Right lobe of liver (tissue), 6 donors: ENCODE measurements at regions not wholly inside any gene's neighbourhood (a gene's known extent, or its start where the extent isn't known, plus 50 kb on each side); places are given as distances from the start of the nearest gene placed in this dataset.

ENCODE experiments used
- ATAC-seq, 4 donors: fragments of 200-7000 bp; cut with Tn5 transposase; one replicate each; pipeline ENCODE4 v1.9.1; 2020; ENCODE audit warnings: mild to moderate bottlenecking in 4 of 4, moderate library complexity in 4 of 4
- DNase-seq, 3 donors: peaks; one replicate each; pipeline ENCODE4 v3.0.0-alpha.2; 2020
- H3K27ac ChIP-seq, 3 donors: fragments of 200-600 bp; one replicate each; pipeline ENCODE4 v1.8.0; 2022
- H3K27me3 ChIP-seq, 2 donors: fragments of 200-600 bp; one replicate each; pipeline ENCODE4 v1.8.0; 2022
- H3K36me3 ChIP-seq, 4 donors: fragments of 200-600 bp; sonication (generic) in 1 of 4; one replicate each; pipeline versions ENCODE4 v1.5.1 to v1.8.0; 2017 to 2022; ENCODE audit warnings: control low read depth in 1 of 4
- H3K4me1 ChIP-seq, 4 donors: fragments of 200-600 bp; sonication (generic) in 1 of 4; one replicate each; pipeline versions ENCODE4 v1.5.1 to v1.8.0; 2017 to 2022; ENCODE audit warnings: control low read depth in 1 of 4
- H3K4me3 ChIP-seq, 3 donors: fragments of 200-600 bp; one replicate each; pipeline ENCODE4 v1.8.0; 2022
- H3K9me3 ChIP-seq, 4 donors: fragments of 200-600 bp; sonication (generic) in 1 of 4; one replicate each; pipeline versions ENCODE4 v1.5.1 to v1.8.0; 2017 to 2022; ENCODE audit warnings: control low read depth in 1 of 4
- CTCF ChIP-seq, 4 donors: fragments of 200-600 bp in 3 of 4; fragments of 450-650 bp in 1 of 4; IDR thresholded peaks; one replicate each; pipeline versions ENCODE4 v1.5.1 to v1.8.0; 2016 to 2022; ENCODE audit warnings: antibody characterized with exemption in 4 of 4, mild to moderate bottlenecking in 2 of 4
- POLR2A ChIP-seq: fragments of 450-650 bp; IDR thresholded peaks from one replicate; pipeline ENCODE4 v1.6.1; 2017; ENCODE audit warnings: antibody characterized with exemption, mild to moderate bottlenecking
- WGBS: methylation state at CpG from one replicate; pipeline ENCODE4 v1.1.6; 2018; ENCODE audit warnings: low coverage, low lambda C conversion rate; ENCODE audit not compliant: insufficient coverage; ENCODE audit errors: missing lambda C conversion rate; 5-methylcytosine and 5-hydroxymethylcytosine counted together
- intact Hi-C, 2 donors: fragments of 100-400 bp; cut with DNase I; formaldehyde crosslinking; loops; one replicate each; pipeline versions ENCODE4 v1.11.2 to v1.14.1; 2022
- donor health status: DM: no; HTN: yes; CAD: no.
- donor health status: DM: no; HTN: no; CAD: no.
- donor health status: DM: no; HTN: no; CAD: no.
- donor health status: DM: no; HTN: yes; CAD: no.
- donor health status: DM: no; HTN: yes; CAD: no.

- no peaks in the 10 kb centered on the region for H3K36me3 ChIP-seq
- no peak for ATAC-seq
- H3K4me1 ChIP-seq, result no peaks in the 10 kb centered on the region
- H3K27ac ChIP-seq, result no peak overlapping the region
- no peak for DNase-seq
- TF ChIP-seq POLR2A (no peak), CTCF (IDR thresholded peaks at IDR 0.05) (no peak)
- no peak overlapping the region for H3K4me3 ChIP-seq
- no peaks in the 10 kb centered on the region for H3K27me3 ChIP-seq
- 7% methylated on average over 1 of the region's 1 CpG for WGBS
- H3K9me3 ChIP-seq, result no peaks in the 10 kb centered on the region
- intact Hi-C loops, result no loop called here
Measured at GRCh38 chr2:77602771-77603170, 80.6 kb upstream of the LRRTM4 start.

- WGBS, result 24% methylated on average over 3 of the region's 3 CpGs
- no peaks in the 10 kb centered on the region for H3K27me3 ChIP-seq
- no peaks in the 10 kb centered on the region for H3K9me3 ChIP-seq
- no peak overlapping the region for H3K27ac ChIP-seq
- TF ChIP-seq CTCF (IDR thresholded peaks at IDR 0.05), result no peak
- TF ChIP-seq POLR2A, result no peak
- intact Hi-C loops, result no loop called here
- H3K36me3 ChIP-seq, result no peaks in the 10 kb centered on the region
- ATAC-seq, result peak; percentile 61 to 94 (median 90)
- DNase-seq, result no peak
- no peaks in the 10 kb centered on the region for H3K4me1 ChIP-seq
- H3K4me3 ChIP-seq, result no peak overlapping the region
Measured at GRCh38 chr2:77604953-77605929, 83.1 kb upstream of the LRRTM4 start.

GRCh38 chr2:77608510-77608909, 86.3 kb upstream of the LRRTM4 start:
- no peak overlapping the region for H3K27ac ChIP-seq
- TF ChIP-seq POLR2A, result no peak
- no peak for TF ChIP-seq CTCF (IDR thresholded peaks at IDR 0.05)
- no peaks in the 10 kb centered on the region for H3K4me1 ChIP-seq
- DNase-seq (no peak), ATAC-seq (no peak)
- H3K36me3 ChIP-seq, result no peaks in the 10 kb centered on the region
- H3K27me3 ChIP-seq, result no peaks in the 10 kb centered on the region
- intact Hi-C loops, result no loop called here
- H3K9me3 ChIP-seq, result no peaks in the 10 kb centered on the region
- no peak overlapping the region for H3K4me3 ChIP-seq

GRCh38 chr2:77629539-77629938, 107.4 kb upstream of the LRRTM4 start:
- ATAC-seq, result no peak

More at GRCh38 chr2:77629539-77629938, 107.4 kb upstream of the LRRTM4 start:
- no peaks in the 10 kb centered on the region for H3K36me3 ChIP-seq
- H3K4me1 ChIP-seq, result no peaks in the 10 kb centered on the region
- intact Hi-C loops, result no loop called here
- TF ChIP-seq POLR2A (no peak), CTCF (IDR thresholded peaks at IDR 0.05) (no peak)
- H3K4me3 ChIP-seq, result no peak overlapping the region
- no peaks in the 10 kb centered on the region for H3K9me3 ChIP-seq
- DNase-seq, result no peak
- WGBS, result 35% methylated on average over 3 of the region's 3 CpGs
- no peak overlapping the region for H3K27ac ChIP-seq
- no peaks in the 10 kb centered on the region for H3K27me3 ChIP-seq
